IMR-90 (cell line): ENCODE measurements at regions not wholly inside any gene's neighbourhood (a gene's known extent, or its start where the extent isn't known, plus 50 kb on each side); places are given as distances from the start of the nearest gene placed in this dataset.

ENCODE experiments used
- BHLHE40 ChIP-seq: fragments of 150-350 bp; IDR thresholded peaks from 2 replicates; pipeline ENCODE4 v1.6.1; 2016; ENCODE audit warnings: mild to moderate bottlenecking, low read depth, low read length
- CEBPB ChIP-seq: IDR thresholded peaks from 2 replicates; pipeline ENCODE4 v1.6.1; 2012; ENCODE audit warnings: low read depth, low read length, improper control_type of control experiment
- MAFK ChIP-seq: IDR thresholded peaks from 2 replicates; pipeline ENCODE4 v1.6.1; 2012; ENCODE audit warnings: low read depth, low read length, improper control_type of control experiment
- MAZ ChIP-seq: IDR thresholded peaks from 2 replicates; pipeline ENCODE4 v1.6.1; 2012; ENCODE audit warnings: low read depth, mild to moderate bottlenecking, low read length, improper control_type of control experiment, moderate library complexity, borderline replicate concordance
- MXI1 ChIP-seq: IDR thresholded peaks from 2 replicates; pipeline ENCODE4 v1.6.1; 2012; ENCODE audit warnings: low read depth, mild to moderate bottlenecking, low read length, moderate library complexity, borderline replicate concordance
- POLR2A ChIP-seq: IDR thresholded peaks from 2 replicates; pipeline ENCODE4 v1.6.1; 2012; ENCODE audit warnings: mild to moderate bottlenecking, low read depth, low read length
- RAD21 ChIP-seq: IDR thresholded peaks from 2 replicates; pipeline ENCODE4 v1.6.1; 2012; ENCODE audit warnings: low read length, improper control_type of control experiment
- RFX5 ChIP-seq: IDR thresholded peaks from 2 replicates; pipeline ENCODE4 v1.8.0; 2012; ENCODE audit warnings: low read depth, mild to moderate bottlenecking, low read length, moderate library complexity
- TF ChIP-seq, protein P1 (sequence below): conservative IDR thresholded peaks from 2 replicates; pipeline ENCODE4 v1.5.1; 2012; ENCODE audit warnings: mild to moderate bottlenecking, low read depth, low read length, improper control_type of control experiment
- TF ChIP-seq, protein P2 (sequence below): fragments of 150-350 bp; IDR thresholded peaks from 2 replicates; pipeline ENCODE4 v1.6.1; 2016; ENCODE audit warnings: low read depth, mild to moderate bottlenecking, low read length, moderate library complexity, borderline replicate concordance
- TF ChIP-seq, protein P3 (sequence below): fragments of 150-350 bp; IDR thresholded peaks from 2 replicates; pipeline ENCODE4 v1.6.1; 2017; ENCODE audit warnings: mild to moderate bottlenecking, antibody characterized with exemption, low read length, low read depth

DNA sequence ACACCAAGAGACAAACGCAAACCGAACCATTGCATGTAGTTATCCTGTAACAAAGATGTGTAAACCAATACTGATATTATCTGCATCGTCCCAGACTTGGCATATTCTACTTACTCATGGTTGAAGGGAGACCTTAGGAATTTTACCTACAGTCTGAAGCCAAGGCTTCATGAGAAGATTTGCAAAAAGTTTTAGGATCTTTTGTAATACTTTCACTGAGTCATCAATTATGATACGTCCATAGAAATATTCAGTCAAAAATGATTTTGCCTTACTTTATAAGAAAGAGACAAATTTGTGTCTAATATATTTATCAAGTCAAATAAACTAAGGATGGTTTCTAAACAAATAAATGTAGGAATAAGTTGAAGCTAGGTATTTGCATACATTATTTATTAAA, 1176.1 kb upstream of the ADGRL2 start:
- TF ChIP-seq BHLHE40: no peak
- TF ChIP-seq, protein P1, sequence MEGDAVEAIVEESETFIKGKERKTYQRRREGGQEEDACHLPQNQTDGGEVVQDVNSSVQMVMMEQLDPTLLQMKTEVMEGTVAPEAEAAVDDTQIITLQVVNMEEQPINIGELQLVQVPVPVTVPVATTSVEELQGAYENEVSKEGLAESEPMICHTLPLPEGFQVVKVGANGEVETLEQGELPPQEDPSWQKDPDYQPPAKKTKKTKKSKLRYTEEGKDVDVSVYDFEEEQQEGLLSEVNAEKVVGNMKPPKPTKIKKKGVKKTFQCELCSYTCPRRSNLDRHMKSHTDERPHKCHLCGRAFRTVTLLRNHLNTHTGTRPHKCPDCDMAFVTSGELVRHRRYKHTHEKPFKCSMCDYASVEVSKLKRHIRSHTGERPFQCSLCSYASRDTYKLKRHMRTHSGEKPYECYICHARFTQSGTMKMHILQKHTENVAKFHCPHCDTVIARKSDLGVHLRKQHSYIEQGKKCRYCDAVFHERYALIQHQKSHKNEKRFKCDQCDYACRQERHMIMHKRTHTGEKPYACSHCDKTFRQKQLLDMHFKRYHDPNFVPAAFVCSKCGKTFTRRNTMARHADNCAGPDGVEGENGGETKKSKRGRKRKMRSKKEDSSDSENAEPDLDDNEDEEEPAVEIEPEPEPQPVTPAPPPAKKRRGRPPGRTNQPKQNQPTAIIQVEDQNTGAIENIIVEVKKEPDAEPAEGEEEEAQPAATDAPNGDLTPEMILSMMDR: no peak
- no peak for TF ChIP-seq POLR2A
- TF ChIP-seq MAFK: peak; percentile 48
- TF ChIP-seq MXI1: no peak
- TF ChIP-seq CEBPB: no peak
- TF ChIP-seq MAZ: no peak
- TF ChIP-seq, protein P2, sequence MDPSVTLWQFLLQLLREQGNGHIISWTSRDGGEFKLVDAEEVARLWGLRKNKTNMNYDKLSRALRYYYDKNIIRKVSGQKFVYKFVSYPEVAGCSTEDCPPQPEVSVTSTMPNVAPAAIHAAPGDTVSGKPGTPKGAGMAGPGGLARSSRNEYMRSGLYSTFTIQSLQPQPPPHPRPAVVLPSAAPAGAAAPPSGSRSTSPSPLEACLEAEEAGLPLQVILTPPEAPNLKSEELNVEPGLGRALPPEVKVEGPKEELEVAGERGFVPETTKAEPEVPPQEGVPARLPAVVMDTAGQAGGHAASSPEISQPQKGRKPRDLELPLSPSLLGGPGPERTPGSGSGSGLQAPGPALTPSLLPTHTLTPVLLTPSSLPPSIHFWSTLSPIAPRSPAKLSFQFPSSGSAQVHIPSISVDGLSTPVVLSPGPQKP: no peak
- no peak for TF ChIP-seq RFX5
- TF ChIP-seq RAD21: no peak
- TF ChIP-seq, protein P3, sequence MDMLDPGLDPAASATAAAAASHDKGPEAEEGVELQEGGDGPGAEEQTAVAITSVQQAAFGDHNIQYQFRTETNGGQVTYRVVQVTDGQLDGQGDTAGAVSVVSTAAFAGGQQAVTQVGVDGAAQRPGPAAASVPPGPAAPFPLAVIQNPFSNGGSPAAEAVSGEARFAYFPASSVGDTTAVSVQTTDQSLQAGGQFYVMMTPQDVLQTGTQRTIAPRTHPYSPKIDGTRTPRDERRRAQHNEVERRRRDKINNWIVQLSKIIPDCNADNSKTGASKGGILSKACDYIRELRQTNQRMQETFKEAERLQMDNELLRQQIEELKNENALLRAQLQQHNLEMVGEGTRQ: no peak
